ENCODE measurements at regions not wholly inside any gene's neighbourhood (a gene's known extent, or its start where the extent isn't known, plus 50 kb on each side); places are given as distances from the start of the nearest gene placed in this dataset.
"Not testable (repeated sequence)": the region's sequence is repeated elsewhere in the genome, so short reads cannot be mapped to it uniquely, and the experiment has no call there.

DNA sequence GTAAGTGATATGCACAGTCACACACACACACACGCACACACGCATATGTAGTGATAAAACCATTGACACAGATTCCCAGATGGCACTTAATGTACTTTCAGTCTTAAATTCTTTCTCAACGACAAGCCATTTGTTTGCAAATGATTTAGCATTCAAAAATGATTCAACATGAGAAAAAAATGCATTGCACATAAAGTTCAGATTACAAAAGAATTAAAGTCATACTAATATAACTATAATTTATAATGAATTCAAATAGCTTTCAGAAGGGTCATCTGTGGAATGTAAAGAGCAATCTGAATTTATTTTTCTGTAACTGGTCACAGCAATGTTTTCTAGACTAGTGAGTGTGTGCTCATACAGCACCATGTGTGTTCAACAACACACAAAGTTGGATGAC lies 521.6 kb upstream of the ZNF337 start:
- Histone ChIP-seq H3K27me3 (no peaks in the 10 kb centered on the region), H3K4me3 (no peak overlapping the region), H3K9me3 (no peaks in the 10 kb centered on the region), H3K4me1 (no peaks in the 10 kb centered on the region), H3K27ac (no peak overlapping the region), H3K36me3 (no peaks in the 10 kb centered on the region)
- DNase-seq (ENCODE audit: low spot score in 2 of 2): no peak
- 45 to 50% methylated on average over 3 of the region's 3 CpGs for WGBS, 2 donors
- TF ChIP-seq POLR2A (IDR thresholded peaks at IDR 0.05) (no peak), EP300 (IDR thresholded peaks at IDR 0.05) (no peak)
- TF ChIP-seq, protein P1, sequence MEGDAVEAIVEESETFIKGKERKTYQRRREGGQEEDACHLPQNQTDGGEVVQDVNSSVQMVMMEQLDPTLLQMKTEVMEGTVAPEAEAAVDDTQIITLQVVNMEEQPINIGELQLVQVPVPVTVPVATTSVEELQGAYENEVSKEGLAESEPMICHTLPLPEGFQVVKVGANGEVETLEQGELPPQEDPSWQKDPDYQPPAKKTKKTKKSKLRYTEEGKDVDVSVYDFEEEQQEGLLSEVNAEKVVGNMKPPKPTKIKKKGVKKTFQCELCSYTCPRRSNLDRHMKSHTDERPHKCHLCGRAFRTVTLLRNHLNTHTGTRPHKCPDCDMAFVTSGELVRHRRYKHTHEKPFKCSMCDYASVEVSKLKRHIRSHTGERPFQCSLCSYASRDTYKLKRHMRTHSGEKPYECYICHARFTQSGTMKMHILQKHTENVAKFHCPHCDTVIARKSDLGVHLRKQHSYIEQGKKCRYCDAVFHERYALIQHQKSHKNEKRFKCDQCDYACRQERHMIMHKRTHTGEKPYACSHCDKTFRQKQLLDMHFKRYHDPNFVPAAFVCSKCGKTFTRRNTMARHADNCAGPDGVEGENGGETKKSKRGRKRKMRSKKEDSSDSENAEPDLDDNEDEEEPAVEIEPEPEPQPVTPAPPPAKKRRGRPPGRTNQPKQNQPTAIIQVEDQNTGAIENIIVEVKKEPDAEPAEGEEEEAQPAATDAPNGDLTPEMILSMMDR (IDR thresholded peaks at IDR 0.05): no peak

DNA sequence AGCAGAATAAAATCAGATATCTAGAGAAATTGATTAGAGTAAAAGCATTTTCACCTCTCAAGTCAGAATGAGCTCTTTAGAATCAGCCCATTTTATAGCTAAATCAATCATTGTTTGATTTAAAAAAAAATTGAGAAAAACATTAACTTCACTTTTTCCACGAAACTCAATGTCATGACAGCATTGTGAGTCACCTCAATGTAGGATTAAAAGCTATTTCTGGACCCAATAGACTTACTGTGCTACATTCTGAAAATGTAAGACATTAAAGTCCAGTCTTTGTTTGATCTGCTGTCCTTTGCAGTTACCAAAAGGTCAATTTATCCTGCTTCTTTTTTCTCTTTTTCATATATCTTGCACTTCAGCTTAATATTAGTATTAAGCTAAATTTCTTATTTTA lies 519.4 kb upstream of the ZNF337 start:
- Histone ChIP-seq H3K27me3 (no peaks in the 10 kb centered on the region), H3K4me1 (no peaks in the 10 kb centered on the region), H3K27ac (no peak overlapping the region), H3K36me3 (no peaks in the 10 kb centered on the region), H3K9me3 (no peaks in the 10 kb centered on the region), H3K4me3 (no peak overlapping the region)
- DNase-seq (ENCODE audit: low spot score in 2 of 2): no peak
- TF ChIP-seq POLR2A (IDR thresholded peaks at IDR 0.05) (no peak), EP300 (IDR thresholded peaks at IDR 0.05) (no peak)
- TF ChIP-seq, protein P1 (IDR thresholded peaks at IDR 0.05): no peak
- 20 to 23% methylated on average over 1 of the region's 1 CpG for WGBS, 2 donors

DNA sequence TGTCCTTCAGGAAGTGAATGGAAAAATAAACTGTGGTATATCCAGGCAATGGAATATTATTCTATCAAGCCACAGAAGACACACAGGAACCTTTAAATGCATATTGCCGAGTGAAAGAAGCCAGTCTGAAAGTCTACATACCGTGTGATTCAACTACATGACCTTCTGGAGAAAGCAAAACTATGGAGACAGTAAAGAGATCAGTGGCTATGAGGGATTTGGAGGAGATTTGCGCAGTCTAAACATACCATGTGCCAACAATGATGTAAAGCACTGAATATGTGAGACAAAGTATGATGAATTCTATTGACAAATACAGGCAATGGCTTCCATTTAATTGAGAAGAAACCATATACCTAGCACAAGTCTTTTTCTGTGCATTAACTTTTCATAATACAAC lies 518.3 kb upstream of the ZNF337 start:
- DNase-seq (ENCODE audit: low spot score in 2 of 2): no peak
- H3K27ac ChIP-seq: no peak overlapping the region
- TF ChIP-seq, protein P1 (IDR thresholded peaks at IDR 0.05): no peak
- TF ChIP-seq EP300 (IDR thresholded peaks at IDR 0.05) (no peak), POLR2A (IDR thresholded peaks at IDR 0.05) (no peak)
- no peak overlapping the region for H3K4me3 ChIP-seq
- WGBS, 2 donors: 60 to 64% methylated on average over 3 of the region's 3 CpGs
- no peaks in the 10 kb centered on the region for H3K27me3 ChIP-seq
- H3K4me1 ChIP-seq: no peaks in the 10 kb centered on the region
- no peaks in the 10 kb centered on the region for H3K9me3 ChIP-seq
- no peaks in the 10 kb centered on the region for H3K36me3 ChIP-seq

DNA sequence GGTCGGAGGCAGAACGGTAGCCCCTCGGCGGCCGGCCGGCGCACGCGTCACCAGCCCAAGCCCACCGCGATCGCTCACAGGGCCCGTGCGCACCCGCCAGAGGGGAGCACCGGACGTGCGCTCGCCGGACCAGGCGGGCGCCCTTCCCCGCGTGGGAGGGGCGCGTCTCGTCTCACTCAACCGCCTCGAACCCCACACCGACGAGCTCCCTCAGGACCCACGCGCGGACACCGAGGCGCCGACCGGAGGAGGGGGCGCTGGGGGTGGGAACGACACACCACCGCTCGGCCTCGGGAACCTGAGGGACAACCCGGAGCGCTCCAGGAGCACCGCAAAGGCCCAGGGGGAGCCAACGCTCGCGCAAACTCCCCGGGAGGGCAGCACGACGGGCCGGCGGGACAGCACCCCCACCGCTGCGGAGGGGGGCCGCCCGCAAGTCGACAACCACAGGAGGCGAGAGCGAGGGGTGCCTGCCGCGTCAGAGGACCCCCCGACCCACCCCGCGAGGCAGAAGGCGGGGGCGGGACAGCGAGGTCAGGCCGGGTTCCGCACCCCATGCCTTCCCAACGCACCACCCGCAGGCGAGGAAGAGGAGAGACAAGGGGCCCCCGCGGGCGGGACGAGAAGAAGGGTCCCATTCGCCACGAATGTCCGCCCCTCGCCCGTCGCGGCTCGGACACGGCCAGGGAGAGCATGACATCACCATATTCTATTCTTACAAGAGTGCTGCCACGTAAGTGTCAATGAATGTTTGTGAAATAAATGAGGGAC lies 512.7 kb upstream of the ZNF337 start:
- Histone ChIP-seq H3K4me3 (peak overlapping the region; percentile 29 to 57 (median 42)), H3K27ac (peak overlapping the region in 2 of 4 donors; percentile 33 to 41), H3K27me3 (peaks cover 2 to 33% of the 10 kb centered on the region in 2 donors), H3K9me3 (no peaks in the 10 kb centered on the region), H3K36me3 (no peaks in the 10 kb centered on the region), H3K4me1 (peaks cover 0 to 20% (median 0%) of the 10 kb centered on the region in 4 donors)
- WGBS, 2 donors: 5 to 8% methylated on average over 50 to 73 of the region's 88 CpGs
- TF ChIP-seq EP300 (IDR thresholded peaks at IDR 0.05) (no peak), POLR2A (IDR thresholded peaks at IDR 0.05) (no peak)
- TF ChIP-seq, protein P1 (IDR thresholded peaks at IDR 0.05): no peak
- DNase-seq (ENCODE audit: low spot score in 2 of 2): no peak

DNA sequence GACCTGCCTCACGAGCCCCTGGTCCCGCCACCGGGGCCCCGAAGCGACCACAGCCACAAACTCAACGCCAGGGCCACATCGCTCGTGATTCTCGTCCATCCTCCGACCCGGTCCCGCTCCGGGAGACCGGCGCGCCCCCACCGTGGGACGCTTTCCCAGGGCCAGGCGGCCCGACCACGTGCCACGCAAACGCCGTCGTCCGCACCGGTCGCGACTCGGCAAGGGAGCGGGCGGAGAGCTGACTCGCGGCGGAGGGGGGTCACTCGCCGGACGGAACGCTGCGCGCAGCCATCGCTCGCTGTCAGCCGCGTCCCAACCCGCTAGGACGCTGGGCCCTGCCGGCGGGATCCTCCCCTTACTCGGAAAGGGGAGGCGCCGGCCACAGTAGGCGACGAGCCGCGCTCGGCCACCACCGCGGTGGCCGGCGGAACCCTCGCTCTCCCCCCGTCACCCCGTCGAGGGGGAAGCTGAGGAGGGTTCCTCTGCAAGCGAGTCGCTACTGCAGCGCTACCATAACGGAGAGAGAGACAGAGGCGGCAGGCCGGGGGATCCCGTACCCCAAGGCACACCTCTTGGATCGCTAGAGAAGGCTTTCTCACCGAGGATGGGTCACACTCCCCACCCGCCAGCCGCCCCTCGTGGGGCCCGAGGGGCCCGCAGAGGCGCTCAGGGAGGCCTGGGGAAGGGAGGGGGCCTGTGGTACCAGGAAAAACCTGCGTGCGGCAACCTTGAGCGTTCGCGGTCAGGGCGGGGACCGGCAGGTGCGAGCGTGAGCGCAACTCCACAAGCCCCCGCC lies 511.8 kb upstream of the ZNF337 start:
- H3K27ac ChIP-seq: peak overlapping the region in 3 of 4 donors; percentile 5 to 33 (median 26)
- H3K9me3 ChIP-seq: peaks cover 0 to under 1% (median 0%) of the 10 kb centered on the region in 4 donors
- peak overlapping the region; percentile 29 to 57 (median 42) for H3K4me3 ChIP-seq
- DNase-seq (ENCODE audit: low spot score in 2 of 2): no peak
- WGBS, 2 donors: 5 to 6% methylated on average over 45 to 50 of the region's 91 CpGs
- H3K36me3 ChIP-seq: no peaks in the 10 kb centered on the region
- H3K27me3 ChIP-seq: peaks cover 2 to 33% of the 10 kb centered on the region in 2 donors
- TF ChIP-seq EP300 (IDR thresholded peaks at IDR 0.05) (no peak), POLR2A (IDR thresholded peaks at IDR 0.05) (no peak)
- TF ChIP-seq, protein P1 (IDR thresholded peaks at IDR 0.05): no peak
- H3K4me1 ChIP-seq: peaks cover 0 to 20% (median 0%) of the 10 kb centered on the region in 4 donors

DNA sequence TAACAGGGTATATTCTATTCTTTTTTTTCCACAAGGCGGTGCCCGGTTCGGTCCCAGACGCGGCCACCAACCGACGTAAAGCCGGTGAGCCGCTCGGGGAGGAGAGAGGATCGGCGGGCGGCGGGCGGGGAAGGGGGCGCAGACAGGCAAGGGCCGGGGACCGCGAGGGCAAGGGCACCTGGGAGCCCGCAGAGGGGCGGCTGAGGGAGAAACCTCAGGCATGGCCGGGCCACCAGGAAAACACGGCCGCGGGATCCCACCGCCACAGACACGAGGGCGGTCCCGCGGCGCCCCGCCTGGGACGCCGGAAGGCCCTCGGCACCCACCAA lies 511.3 kb upstream of the ZNF337 start:
- H3K4me3 ChIP-seq: peak overlapping the region; percentile 29 to 57 (median 42)
- DNase-seq (ENCODE audit: low spot score in 2 of 2); H3K9me3 ChIP-seq; H3K36me3 ChIP-seq: not testable (repeated sequence)
- peak overlapping the region in 1 of 4 donors; percentile 33 for H3K27ac ChIP-seq
- WGBS, 2 donors: 5 to 8% methylated on average over 22 of the region's 35 CpGs
- peaks cover 2 to 33% of the 10 kb centered on the region in 2 donors for H3K27me3 ChIP-seq
- peaks cover 0 to 20% (median 0%) of the 10 kb centered on the region in 4 donors for H3K4me1 ChIP-seq
